Spleen (tissue), 7 donors: ENCODE measurements at regions not wholly inside any gene's neighbourhood (a gene's known extent, or its start where the extent isn't known, plus 50 kb on each side); places are given as distances from the start of the nearest gene placed in this dataset.

Source experiments
- CTCF ChIP-seq, 11 experiments: fragments of 200-600 bp in 7 of 11; fragments of 450-650 bp in 4 of 11; sonication (generic) in 4 of 11; IDR thresholded peaks in 8 of 11; conservative IDR thresholded peaks in 3 of 11; 1 replicate in 7 of 11; 2 replicates in 4 of 11; pipeline versions ENCODE4 v1.4.0 to v1.8.0; 2016 to 2021; ENCODE audit warnings: antibody characterized with exemption in 11 of 11, inconsistent platforms in 4 of 11, mild to moderate bottlenecking in 1 of 11
- POLR2A ChIP-seq, 3 donors: fragments of 450-650 bp; IDR thresholded peaks; one replicate each; pipeline ENCODE4 v1.5.1; 2017; ENCODE audit warnings: antibody characterized with exemption in 3 of 3, mild to moderate bottlenecking in 1 of 3
- POLR2AphosphoS5 ChIP-seq, 3 donors: sonication (generic); formaldehyde crosslinking; IDR thresholded peaks; one replicate each; pipeline ENCODE4 v1.5.1; 2017; ENCODE audit warnings: antibody characterized with exemption in 3 of 3
- donor health status: DM: no; HTN: no; CAD: no; lungs with moderate emphysema.
- donor health status: DM: no; HTN: no; CAD: no.
- donor health status: DM: no; HTN: no; CAD: no.

DNA sequence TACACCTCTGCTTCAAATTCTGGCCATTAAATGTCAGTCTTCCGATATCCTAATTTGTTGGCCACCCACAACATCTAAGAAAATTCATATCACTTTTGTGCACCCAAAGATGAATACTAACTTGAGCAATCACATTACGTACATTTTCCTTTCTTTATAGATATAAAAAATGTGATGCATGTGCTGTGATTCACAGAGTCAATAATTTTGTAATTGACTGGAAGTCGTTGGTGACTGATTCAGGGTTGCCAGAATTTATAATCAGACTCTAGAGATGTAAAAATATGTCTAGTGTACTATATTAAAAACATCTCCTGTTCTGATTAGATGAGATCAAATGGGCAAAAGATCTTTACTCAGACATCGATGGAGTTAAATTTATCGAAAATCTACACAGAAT is 150.0 kb upstream of the KCTD3 start:
- no peak for TF ChIP-seq CTCF (IDR thresholded peaks at IDR 0.05 in 8 of 11, conservative IDR thresholded peaks at IDR 0.05 in 3 of 11)
- no peak for TF ChIP-seq POLR2A (IDR thresholded peaks at IDR 0.05)
- no peak for TF ChIP-seq POLR2AphosphoS5 (IDR thresholded peaks at IDR 0.05)
